ENCODE measurements at regions not wholly inside any gene's neighbourhood (a gene's known extent, or its start where the extent isn't known, plus 50 kb on each side); places are given as distances from the start of the nearest gene placed in this dataset.

DNA sequence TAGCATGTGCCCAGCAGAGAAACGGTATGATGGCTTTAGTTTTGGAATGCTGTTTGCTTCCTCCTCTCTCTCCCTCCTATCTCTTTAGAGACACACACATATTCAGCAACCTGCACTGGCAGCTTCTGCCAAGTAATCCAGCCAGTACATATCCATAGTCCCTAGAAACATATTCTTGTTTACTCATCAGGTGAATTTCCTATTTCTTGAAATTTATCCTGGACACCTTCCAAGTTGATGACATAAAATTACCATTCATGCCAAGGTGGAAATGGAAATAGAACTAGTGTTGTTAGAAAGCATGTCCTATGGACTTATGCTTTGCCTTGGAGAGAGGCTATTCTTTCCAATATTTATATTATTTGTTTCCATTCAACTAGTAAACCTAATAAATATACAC, 50.9 kb upstream of the RGPD4 start:
- TF ChIP-seq FOXP2 (optimal IDR thresholded peaks at IDR 0.05; ENCODE audit: borderline replicate concordance, extremely low read depth, extremely low read length, insufficient read depth), result no peak
- no peak for TF ChIP-seq REST (IDR thresholded peaks at IDR 0.05; ENCODE audit: insufficient read depth in 1 of 2, low read depth in 2 of 2, low read length in 2 of 2)
- no peak for TF ChIP-seq POLR2AphosphoS5 (IDR thresholded peaks at IDR 0.05; ENCODE audit: low read depth, low read length)
